Suprapubic skin (tissue), 4 donors: ENCODE measurements at regions not wholly inside any gene's neighbourhood (a gene's known extent, or its start where the extent isn't known, plus 50 kb on each side); places are given as distances from the start of the nearest gene placed in this dataset.

ENCODE experiments used
- CTCF ChIP-seq, 2 donors: fragments of 200-600 bp in 1 of 2; fragments of 450-650 bp in 1 of 2; sonication (generic) in 1 of 2; IDR thresholded peaks; one replicate each; pipeline ENCODE4 v1.5.1; 2016 to 2019; ENCODE audit warnings: antibody characterized with exemption in 2 of 2, mild to moderate bottlenecking in 1 of 2, moderate library complexity in 1 of 2
- POLR2A ChIP-seq, 2 donors: fragments of 450-650 bp; IDR thresholded peaks; one replicate each; pipeline ENCODE4 v1.6.1; 2017; ENCODE audit warnings: antibody characterized with exemption in 2 of 2, mild to moderate bottlenecking in 2 of 2, moderate library complexity in 2 of 2
- POLR2AphosphoS5 ChIP-seq, 3 donors: sonication (generic); formaldehyde crosslinking; IDR thresholded peaks; one replicate each; pipeline ENCODE4 v1.6.1; 2017; ENCODE audit warnings: antibody characterized with exemption in 3 of 3

GRCh38 chr13:50438351-50438750 is 405.1 kb downstream of the DLEU7 start:
- TF ChIP-seq CTCF (IDR thresholded peaks at IDR 0.05), result no peak
- no peak for TF ChIP-seq POLR2AphosphoS5 (IDR thresholded peaks at IDR 0.05)
- no peak for TF ChIP-seq POLR2A (IDR thresholded peaks at IDR 0.05)
